ENCODE measurements at regions not wholly inside any gene's neighbourhood (a gene's known extent, or its start where the extent isn't known, plus 50 kb on each side); places are given as distances from the start of the nearest gene placed in this dataset.

DNA sequence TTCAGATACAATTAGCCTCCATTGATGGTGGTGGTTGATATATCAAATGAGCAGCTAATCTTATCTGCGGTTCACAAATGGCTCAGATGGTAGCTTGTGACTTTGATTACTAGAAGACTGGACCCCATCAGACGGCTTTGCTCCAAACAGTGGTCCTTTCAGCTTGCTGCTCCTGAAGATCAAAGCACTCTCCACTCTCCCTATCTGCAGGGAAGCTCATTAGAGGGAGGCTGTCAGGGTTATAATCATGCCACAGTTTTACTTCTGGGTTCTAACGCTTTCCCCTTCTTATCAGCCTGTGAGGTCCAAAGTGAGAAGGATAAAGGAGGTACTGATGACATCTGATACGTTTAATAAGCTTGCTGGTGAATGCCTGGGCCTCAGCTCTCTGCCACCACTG is 247.1 kb upstream of the NT5C1B start:
- Histone ChIP-seq H4K91ac (ENCODE audit: insufficient read depth, low read depth, low read length) (no peak overlapping the region), H3K79me1 (ENCODE audit: low read depth in 1 of 2, low read length in 2 of 2) (no peaks in the 10 kb centered on the region), H3K36me3 (ENCODE audit: control insufficient read depth, insufficient read depth, low read length) (no peaks in the 10 kb centered on the region), H3K56ac (ENCODE audit: extremely low read depth, insufficient read depth, low read length) (no peak overlapping the region), H3K23ac (ENCODE audit: low read depth, low read length) (no peak overlapping the region), H3K4ac (ENCODE audit: low read depth, low read length) (no peak overlapping the region), H3K9me3 (ENCODE audit: control insufficient read depth, insufficient read depth, low read length) (no peaks in the 10 kb centered on the region), H2BK120ac (ENCODE audit: low read depth, low read length) (no peak overlapping the region), H4K8ac (ENCODE audit: low read depth in 2 of 2, low read length in 2 of 2) (no peak overlapping the region), H3K4me2 (ENCODE audit: low read depth, low read length) (no peak overlapping the region), H2BK5ac (ENCODE audit: low read depth, low read length, poor library complexity, severe bottlenecking) (no peak overlapping the region), H2BK15ac (ENCODE audit: low read depth, low read length) (no peak overlapping the region), H3K4me3 (ENCODE audit: insufficient read depth, low read depth, low read length) (no peak overlapping the region), H3K9ac (ENCODE audit: low read depth, low read length) (no peak overlapping the region), H3K27ac (ENCODE audit: insufficient read depth, low read length) (no peak overlapping the region), H2AK9ac (replicated peaks; ENCODE audit: low read depth, low read length, poor library complexity) (no peak overlapping the region), H2AFZ (replicated peaks; ENCODE audit: low read length, poor library complexity) (no peak overlapping the region), H3K14ac (replicated peaks; ENCODE audit: low read depth, low read length) (no peak overlapping the region), H3K27me3 (ENCODE audit: control insufficient read depth, insufficient read depth, low read length) (no peaks in the 10 kb centered on the region), H4K5ac (ENCODE audit: low read depth, low read length) (no peak overlapping the region), H2BK20ac (ENCODE audit: low read depth, low read length) (no peak overlapping the region), H3K18ac (ENCODE audit: low read depth, low read length) (no peak overlapping the region), H2AK5ac (ENCODE audit: low read depth, low read length) (no peak overlapping the region), H3K4me1 (ENCODE audit: control insufficient read depth, insufficient read depth, low read length) (0 out of 2 replicates have a peak, but pooled peaks cover 2% of the 10 kb centered on the region), H3K9me1 (ENCODE audit: insufficient read depth, low read length) (0 out of 2 replicates have a peak, but pooled peaks cover 3% of the 10 kb centered on the region), H4K20me1 (ENCODE audit: insufficient read depth, low read length) (no peaks in the 10 kb centered on the region)
- dilution Hi-C loops (cut with HindIII; ENCODE audit: low sequenced_read_pairs, unreplicated experiment) (no loop called here), in situ Hi-C loops (cut with MboI; ENCODE audit: low sequenced_read_pairs) (no loop called here), intact Hi-C loops (cut with micrococcal nuclease) (no loop called here)
- BruUV-seq (replicated peaks): no TSS peak
- ChIA-PET CTCF (interaction anchor here (0.8 kb wide), 1 partner anchor 9 kb away, joined by 4 read pairs; no protein-coding TSS in a partner anchor), POLR2A (ENCODE audit: unreplicated experiment) (no interaction called here)
- TF ChIP-seq MAZ (IDR thresholded peaks at IDR 0.05; ENCODE audit: borderline replicate concordance, low read depth, low read length) (no peak), MXI1 (IDR thresholded peaks at IDR 0.05; ENCODE audit: borderline replicate concordance, low read depth, low read length) (no peak), RAD21 (IDR thresholded peaks at IDR 0.05; ENCODE audit: low read length) (no peak), POLR2A (IDR thresholded peaks at IDR 0.05; ENCODE audit: low read depth, low read length) (no peak), RFX5 (IDR thresholded peaks at IDR 0.05; ENCODE audit: low read depth, low read length) (no peak), MAFK (IDR thresholded peaks at IDR 0.05; ENCODE audit: low read depth, low read length) (no peak), BHLHE40 (IDR thresholded peaks at IDR 0.05; ENCODE audit: low read depth, low read length) (no peak), CHD1 (IDR thresholded peaks at IDR 0.05; ENCODE audit: low read depth, low read length) (no peak), RCOR1 (IDR thresholded peaks at IDR 0.05; ENCODE audit: insufficient replicate concordance, low read length) (no peak), NFE2L2 (IDR thresholded peaks at IDR 0.05; ENCODE audit: low read depth, low read length) (no peak)
- TF ChIP-seq, protein P1, sequence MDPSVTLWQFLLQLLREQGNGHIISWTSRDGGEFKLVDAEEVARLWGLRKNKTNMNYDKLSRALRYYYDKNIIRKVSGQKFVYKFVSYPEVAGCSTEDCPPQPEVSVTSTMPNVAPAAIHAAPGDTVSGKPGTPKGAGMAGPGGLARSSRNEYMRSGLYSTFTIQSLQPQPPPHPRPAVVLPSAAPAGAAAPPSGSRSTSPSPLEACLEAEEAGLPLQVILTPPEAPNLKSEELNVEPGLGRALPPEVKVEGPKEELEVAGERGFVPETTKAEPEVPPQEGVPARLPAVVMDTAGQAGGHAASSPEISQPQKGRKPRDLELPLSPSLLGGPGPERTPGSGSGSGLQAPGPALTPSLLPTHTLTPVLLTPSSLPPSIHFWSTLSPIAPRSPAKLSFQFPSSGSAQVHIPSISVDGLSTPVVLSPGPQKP (IDR thresholded peaks at IDR 0.05; ENCODE audit: borderline replicate concordance, low read depth, low read length): no peak
- TF ChIP-seq, protein P2, sequence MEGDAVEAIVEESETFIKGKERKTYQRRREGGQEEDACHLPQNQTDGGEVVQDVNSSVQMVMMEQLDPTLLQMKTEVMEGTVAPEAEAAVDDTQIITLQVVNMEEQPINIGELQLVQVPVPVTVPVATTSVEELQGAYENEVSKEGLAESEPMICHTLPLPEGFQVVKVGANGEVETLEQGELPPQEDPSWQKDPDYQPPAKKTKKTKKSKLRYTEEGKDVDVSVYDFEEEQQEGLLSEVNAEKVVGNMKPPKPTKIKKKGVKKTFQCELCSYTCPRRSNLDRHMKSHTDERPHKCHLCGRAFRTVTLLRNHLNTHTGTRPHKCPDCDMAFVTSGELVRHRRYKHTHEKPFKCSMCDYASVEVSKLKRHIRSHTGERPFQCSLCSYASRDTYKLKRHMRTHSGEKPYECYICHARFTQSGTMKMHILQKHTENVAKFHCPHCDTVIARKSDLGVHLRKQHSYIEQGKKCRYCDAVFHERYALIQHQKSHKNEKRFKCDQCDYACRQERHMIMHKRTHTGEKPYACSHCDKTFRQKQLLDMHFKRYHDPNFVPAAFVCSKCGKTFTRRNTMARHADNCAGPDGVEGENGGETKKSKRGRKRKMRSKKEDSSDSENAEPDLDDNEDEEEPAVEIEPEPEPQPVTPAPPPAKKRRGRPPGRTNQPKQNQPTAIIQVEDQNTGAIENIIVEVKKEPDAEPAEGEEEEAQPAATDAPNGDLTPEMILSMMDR (conservative IDR thresholded peaks at IDR 0.05; ENCODE audit: low read depth, low read length): no peak
- TF ChIP-seq, protein P3, sequence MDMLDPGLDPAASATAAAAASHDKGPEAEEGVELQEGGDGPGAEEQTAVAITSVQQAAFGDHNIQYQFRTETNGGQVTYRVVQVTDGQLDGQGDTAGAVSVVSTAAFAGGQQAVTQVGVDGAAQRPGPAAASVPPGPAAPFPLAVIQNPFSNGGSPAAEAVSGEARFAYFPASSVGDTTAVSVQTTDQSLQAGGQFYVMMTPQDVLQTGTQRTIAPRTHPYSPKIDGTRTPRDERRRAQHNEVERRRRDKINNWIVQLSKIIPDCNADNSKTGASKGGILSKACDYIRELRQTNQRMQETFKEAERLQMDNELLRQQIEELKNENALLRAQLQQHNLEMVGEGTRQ (IDR thresholded peaks at IDR 0.05; ENCODE audit: low read depth, low read length): no peak
- DNase-seq (no peak), ATAC-seq (ENCODE audit: low read depth) (no peak)
- no CpG with 5 or more reads among the region's 4 CpGs for WGBS, 2 experiments (ENCODE audit: extremely low coverage in 2 of 2, insufficient read length in 1 of 2)

All from IMR-90 (cell line).